NB4 (cell line): ENCODE measurements at regions not wholly inside any gene's neighbourhood (a gene's known extent, or its start where the extent isn't known, plus 50 kb on each side); places are given as distances from the start of the nearest gene placed in this dataset.

Experiments used
- TF ChIP-seq, protein P1 (sequence below): IDR thresholded peaks from 2 replicates; pipeline ENCODE4 v1.6.1; 2011; ENCODE audit warnings: low read depth, low read length
- TF ChIP-seq, protein P2 (sequence below): IDR thresholded peaks from one replicate; pipeline ENCODE4 v1.5.1; 2012; ENCODE audit warnings: low read depth, low read length

DNA sequence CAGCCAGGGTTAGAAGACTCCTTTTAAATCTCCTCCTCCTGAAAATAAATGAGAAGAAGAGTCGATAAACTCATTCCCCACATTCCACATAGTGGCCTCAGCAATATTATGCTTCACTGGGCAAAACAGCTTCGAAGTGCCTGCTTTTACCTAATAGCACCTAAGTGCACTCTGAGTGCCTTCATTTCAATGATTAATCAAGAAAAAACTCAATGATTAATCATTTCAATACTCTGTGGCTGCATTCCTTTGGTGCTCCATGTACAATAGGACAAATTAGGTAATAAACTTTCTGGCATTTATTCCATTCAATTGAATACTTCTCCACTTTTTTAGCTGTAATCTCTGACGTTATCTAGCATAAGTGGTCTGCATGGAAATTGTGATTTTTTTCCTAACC is 174.6 kb downstream of the CCDC71L start:
- TF ChIP-seq, protein P1, sequence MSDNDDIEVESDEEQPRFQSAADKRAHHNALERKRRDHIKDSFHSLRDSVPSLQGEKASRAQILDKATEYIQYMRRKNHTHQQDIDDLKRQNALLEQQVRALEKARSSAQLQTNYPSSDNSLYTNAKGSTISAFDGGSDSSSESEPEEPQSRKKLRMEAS: no peak
- TF ChIP-seq, protein P2, sequence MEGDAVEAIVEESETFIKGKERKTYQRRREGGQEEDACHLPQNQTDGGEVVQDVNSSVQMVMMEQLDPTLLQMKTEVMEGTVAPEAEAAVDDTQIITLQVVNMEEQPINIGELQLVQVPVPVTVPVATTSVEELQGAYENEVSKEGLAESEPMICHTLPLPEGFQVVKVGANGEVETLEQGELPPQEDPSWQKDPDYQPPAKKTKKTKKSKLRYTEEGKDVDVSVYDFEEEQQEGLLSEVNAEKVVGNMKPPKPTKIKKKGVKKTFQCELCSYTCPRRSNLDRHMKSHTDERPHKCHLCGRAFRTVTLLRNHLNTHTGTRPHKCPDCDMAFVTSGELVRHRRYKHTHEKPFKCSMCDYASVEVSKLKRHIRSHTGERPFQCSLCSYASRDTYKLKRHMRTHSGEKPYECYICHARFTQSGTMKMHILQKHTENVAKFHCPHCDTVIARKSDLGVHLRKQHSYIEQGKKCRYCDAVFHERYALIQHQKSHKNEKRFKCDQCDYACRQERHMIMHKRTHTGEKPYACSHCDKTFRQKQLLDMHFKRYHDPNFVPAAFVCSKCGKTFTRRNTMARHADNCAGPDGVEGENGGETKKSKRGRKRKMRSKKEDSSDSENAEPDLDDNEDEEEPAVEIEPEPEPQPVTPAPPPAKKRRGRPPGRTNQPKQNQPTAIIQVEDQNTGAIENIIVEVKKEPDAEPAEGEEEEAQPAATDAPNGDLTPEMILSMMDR: no peak
